ENCODE measurements at regions not wholly inside any gene's neighbourhood (a gene's known extent, or its start where the extent isn't known, plus 50 kb on each side); places are given as distances from the start of the nearest gene placed in this dataset.
"Not testable (repeated sequence)": the region's sequence is repeated elsewhere in the genome, so short reads cannot be mapped to it uniquely, and the experiment has no call there.

DNA sequence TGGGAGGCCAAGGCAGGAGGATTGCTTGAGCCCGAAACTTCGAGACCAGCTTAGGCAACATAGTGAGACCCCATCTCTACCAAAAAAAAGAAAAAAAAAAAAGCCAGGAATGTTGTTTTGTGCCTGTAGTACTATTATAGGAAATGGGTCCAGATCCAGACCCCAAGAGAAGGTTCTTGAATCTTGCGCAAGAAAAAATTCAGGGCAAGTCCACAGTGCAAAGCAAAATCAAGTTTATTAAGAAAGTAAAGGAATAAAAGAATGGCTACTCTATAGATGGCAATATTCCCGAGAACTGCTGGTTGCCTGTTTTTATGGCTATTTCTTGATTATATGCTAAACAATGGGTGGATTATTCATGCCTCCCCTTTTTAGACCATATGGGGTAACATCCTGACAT lies 51.2 kb upstream of the RDX start:
- no peak for DNase-seq

DNA sequence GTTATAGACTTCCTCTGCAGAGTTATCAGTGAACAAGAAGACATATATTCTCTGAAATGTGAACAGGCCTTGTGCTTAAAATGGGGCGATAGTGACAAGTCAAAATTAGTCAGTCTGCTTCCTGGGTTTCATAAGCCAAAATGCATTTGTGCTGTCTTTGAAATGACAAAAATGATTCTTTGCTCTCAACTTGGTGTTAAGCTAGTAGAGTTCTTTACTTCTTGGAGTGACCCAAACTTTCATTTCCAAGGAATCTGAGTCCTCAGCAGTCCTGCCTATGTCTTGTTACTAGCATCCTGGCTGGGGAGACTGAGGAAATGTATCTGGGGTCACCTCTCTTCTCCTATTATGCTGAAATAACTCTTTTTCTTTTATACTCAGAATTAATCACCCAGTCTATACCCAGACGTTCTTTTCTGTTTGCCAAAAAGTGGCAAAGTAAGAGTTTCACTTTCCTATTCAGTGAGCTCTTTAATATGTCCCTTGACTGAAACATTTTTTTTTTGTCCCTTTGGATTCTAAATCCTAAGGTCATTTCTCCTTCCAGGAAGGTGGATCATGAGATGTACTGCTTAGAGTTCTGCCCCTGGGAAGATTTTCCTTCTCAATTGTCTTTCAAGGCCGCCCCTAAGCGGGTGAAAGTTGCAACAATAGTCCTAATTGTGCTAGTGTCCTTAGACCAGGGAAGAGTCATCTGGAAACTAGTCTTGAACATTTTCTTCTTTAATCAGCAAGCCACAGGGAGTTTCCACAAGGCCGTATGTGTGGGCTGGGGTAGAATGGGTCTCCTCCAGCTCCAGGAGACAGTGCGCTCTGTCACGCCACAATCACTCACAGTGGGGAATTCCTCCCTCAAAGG lies 53.0 kb upstream of the RDX start:
- peak; percentile 86 for DNase-seq

DNA sequence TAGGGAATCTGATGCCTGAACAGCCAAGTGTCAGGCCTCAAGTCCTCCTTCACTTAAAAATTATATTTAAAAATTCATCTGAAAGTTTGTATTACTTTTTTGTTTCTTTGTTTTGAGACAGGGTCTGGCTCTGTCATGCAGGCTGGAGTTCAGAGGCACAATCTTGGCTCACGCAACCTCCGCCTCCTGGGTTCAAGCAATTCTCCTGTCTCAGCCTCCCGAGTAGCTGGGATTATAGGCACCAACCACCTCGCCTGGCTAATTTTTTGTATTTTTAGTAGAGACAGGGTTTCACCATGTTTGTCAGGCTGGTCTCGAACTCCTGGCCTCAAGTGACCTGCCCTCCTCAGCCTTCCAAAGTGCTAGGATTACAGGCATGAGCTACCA lies 53.6 kb upstream of the RDX start:
- not testable (repeated sequence) for DNase-seq

DNA sequence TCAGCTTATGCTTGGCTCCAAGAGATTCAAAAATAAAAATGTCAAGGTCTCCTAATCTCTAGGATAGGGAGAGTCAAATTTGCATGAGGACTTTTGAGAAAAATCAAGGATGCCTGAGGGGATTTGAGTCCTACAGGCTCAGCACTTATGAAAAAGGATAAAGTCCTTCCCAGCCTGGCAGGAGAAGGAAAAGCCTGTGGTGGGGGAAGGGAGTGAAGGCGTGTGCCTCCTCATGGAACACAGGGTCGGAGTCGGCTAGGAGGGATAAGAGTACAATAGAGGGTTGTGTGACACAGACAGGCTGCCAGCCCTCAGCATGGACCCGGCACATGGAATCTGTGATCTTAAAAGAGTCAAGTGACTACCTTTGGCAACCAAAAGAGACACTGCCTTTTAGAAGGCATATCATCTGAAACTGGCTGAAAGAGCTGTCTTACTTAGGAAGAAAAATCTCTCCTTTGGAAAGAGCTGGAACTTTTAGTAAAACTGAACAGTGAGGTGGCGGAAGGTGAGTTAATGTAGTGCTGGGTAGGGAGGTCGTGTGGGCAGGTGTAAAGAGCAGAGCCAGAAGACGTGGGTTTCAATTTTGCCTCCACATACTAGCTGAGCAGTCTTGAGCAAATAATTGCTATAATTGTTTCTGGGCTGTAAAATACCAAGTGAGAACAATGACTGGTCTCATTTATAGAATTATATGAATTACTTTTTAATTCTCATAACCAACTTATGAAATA lies 58.8 kb upstream of the RDX start:
- no peak for DNase-seq

DNA sequence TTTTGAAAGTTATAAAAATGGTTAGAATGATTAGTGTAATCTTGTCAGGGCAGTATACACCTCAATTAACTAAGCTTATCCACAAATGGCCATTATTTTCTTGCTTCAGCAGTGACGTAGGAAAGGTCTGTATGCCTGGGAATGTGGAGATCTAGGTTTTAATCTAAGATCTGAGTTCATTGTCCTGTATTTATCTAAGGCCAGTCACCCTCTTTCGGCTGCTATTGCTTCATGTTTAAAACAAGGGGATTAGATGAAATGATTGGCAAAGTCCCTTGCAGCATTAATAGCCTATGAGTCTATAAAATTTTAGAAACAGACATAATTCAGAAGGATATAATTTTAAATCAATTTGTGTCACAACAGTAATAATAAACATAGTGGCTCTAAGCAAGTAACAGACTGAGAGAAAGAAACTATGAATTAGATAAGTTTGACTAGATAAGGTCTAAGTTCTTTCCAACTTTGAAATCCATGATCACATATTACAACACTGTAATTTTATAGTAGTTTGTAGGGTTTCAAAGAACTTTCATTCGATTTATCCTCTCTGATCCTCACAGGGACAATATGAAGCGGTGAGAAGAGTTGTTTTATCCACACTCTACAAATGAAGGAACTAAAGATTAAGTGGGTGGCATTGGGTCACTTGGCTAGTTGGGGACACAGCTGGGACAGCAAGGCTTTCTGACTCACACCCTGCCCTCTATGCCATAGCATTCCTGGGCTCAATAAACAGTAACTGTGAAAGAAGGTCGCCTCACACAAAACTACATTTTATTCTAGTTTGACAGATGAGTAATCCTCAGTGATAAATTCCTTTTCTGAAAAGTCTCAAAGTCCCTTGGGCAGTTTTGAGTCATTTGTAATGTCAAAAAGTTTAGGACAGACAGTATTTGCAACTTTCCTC lies 60.6 kb upstream of the RDX start:
- DNase-seq: no peak

DNA sequence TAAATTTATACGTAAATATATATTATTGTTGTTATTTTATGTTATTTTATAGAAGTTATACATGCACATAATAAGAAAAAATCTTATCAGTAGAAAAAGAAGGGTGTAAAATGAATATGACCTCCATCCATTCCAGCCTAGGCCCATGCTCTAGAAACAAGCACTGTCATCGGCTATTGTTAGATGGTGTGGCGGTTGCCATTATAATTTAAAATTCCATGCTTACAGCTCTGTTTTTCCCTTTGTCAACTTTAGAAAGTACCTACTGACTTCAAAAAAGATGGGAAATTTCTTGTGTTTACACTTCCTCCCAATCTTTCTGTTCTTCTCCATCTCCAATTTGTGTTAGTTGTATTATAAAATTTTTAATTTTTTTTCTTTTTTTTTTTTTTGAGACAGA lies 61.9 kb upstream of the RDX start:
- no peak for DNase-seq

DNA sequence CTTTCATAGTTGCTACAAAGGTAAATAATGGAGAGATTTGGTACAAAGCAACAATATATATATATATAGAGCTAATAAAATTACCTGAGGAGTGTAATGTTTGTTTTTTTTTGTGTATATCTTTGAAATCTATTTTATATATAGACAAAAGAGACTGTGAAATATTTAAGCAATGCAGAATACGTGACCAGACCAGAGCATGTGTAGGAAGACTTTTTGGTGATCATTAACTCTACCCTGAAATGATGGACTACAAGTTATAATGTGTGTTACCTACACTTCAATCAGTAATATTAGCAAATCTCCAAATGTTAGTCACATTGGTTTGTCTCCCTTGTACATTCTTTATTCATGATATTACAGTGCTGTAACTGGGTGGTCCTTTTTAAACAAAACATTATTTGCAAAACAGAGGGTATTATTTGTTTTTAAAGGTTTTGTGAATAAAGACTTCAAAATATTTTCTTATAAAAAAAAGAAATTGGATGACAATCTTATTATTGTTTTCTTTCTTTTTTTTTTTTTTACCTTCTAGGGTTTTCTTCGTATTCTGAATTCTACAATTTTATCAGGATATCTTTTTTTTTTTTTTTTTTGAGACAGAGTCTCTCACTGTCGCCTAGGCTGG lies 64.5 kb upstream of the RDX start:
- DNase-seq: not testable (repeated sequence)

DNA sequence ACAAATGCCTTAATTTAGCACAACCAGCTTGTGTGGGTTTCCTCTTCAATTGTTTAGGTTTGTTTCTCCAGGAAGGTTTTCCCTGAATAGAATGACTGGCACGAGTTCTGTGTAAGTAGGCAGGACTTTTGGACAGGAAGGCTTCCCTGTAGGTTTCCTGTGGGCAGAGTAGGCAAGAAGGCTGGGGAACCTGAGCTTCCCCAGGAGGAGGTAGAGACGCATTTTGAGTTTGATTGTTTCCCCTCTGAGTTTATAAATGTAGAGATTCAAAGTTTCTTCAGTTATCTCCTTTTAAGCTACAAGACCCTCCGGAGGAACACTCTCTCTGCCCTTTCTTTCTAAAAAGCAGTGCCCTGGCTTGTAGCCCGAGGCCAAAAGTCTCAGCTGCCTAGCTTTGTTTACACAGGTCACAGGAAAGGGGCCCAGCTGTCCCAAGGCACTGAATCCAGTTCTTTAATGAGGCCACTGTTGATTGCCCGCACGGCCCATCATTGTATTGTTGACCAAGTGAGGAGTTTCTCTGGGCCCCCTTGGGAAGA lies 66.6 kb upstream of the RDX start:
- DNase-seq: no peak

DNA sequence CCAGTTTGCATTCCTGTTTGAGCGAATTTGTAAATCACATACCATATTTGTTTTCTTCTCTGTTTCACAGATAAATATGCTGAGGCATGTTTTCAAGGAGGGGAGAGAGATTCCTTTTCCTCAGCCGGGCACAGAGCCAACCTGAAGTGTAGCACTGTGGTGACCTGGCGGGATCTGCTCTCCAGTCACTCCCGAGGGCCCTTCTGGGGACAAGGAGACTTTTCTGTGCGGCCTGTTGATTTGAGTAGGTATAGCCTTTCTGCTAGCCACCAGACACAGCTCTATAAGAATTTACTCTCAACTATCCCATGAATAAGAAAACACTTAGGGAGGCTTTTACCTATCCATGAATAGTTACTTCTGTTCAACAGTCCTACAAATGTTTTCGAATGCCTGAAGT lies 63.5 kb upstream of the FDX1 start:
- DNase-seq: no peak

DNA sequence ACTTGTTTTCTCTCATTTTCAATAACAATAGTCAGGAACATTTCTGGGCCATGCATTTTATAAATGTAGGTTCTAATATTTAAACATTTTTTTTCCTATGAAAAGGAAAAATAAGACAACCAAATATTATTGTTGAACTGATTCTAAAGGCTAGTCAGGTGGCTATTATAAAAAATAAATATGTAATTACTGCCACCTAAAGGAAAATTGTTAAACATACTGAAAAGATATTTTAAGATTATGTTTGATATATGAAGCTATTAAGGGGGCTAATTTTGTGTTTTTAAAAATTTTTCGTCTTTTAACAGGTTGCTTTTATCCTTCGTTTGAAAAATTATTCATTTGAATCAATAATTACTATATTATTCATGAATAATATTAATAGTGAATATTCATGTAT lies 62.2 kb upstream of the FDX1 start:
- DNase-seq: no peak

DNA sequence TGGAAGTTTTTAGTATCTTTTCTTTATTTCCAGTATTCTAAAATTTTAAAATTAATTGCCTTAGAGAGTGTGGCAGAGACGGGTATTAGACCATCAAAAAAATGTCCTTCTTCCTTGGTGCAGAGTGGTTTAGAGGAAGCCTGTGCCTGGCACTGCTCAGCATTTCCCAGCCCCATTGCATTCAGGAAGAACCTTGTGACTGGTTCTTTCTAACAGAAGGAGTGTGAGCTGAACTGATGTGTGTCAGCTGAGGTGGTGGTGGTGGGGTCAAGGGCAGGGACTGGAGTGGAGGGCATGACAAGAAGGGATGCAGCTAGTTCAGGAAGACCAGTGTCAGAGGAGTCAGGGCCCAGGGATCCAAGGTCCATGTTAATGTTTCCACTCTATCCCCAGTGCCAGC lies 58.7 kb upstream of the FDX1 start:
- no peak for DNase-seq

DNA sequence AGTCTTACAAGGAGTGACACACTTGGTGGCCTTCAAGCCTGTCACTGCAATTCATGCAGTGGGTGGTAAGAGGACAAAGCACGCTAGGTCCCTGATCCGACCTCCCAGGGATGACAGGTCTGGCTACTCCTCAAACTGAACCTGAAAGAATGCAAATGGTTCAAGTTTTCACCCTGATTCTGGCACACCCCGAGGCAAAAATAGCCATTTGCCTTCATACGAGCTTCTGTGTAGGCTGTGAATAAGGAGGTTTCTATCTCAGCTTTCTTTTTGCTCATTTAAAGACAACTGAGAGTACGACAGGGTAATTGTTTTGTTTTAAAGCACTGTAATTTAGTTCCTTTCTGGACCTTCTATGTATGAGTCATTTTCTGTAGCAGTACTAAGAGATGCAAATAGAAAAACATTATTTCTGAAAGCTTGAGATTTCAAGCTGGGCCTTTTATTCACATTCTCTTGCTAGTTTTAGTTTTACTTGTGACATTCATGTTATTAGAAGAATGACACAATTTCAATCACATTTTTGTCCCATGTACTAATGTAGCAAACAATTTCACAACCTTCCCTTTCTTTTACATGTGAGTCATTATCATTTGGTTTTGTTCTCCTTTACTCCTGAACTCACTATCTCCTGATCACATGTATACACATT lies 56.6 kb upstream of the FDX1 start:
- DNase-seq: peak; percentile 23

DNA sequence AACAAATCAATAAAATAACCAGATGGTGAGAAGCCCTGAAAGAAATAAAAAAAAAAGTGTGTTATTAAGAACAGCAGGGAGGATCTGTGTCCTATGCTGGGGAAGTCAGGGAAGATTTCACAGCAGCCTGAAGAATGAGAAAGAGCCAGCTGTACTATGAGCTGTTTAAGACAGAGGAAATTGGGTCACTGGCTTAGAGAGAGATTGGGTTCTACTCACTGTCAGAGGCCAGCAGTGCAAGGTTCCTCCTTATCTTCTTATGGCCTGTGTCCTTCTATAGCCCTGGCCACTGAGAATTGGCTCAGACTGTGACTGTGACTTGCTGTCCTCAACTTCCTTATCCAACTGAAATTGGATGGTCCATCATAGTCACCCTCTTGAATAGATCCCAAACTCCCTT lies 54.8 kb upstream of the FDX1 start:
- DNase-seq: no peak

DNA sequence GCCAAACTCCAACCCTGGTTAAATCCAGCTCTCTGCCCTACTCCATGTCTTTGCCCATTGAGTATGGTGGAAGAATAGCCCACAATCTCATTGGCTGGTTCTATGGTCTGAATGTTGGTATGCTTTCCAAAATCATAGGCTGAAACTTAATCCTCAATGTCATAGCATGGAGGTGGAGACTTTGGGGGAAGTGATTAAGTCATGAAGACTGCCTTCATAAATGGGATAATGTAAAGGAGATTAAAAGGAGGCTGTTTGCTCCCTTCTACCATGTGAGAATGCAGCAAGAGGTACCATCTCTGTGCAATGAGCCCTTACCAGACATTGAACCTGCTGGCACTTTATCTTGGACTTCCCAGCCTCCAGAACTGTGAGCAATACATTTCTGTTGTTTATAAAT lies 54.4 kb upstream of the FDX1 start:
- DNase-seq: no peak

DNA sequence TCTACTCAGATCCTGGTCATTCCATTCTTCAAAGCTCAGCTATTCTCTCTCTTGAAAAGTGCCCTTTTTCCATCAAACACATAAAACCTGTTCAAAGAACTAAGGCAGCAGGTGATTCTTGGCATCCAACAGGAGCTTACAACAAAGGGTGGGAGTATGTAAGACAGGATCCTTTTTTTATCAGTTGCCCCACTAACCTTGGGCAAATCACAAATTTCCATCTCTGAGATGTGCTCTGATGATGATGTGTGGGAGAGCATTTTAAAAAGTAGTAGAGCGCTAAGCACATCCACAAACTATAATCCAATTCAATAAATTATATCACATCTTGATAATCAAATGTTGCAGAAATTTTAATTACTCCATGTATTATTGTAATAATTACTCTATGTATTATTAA lies 53.7 kb upstream of the FDX1 start:
- no peak for DNase-seq

DNA sequence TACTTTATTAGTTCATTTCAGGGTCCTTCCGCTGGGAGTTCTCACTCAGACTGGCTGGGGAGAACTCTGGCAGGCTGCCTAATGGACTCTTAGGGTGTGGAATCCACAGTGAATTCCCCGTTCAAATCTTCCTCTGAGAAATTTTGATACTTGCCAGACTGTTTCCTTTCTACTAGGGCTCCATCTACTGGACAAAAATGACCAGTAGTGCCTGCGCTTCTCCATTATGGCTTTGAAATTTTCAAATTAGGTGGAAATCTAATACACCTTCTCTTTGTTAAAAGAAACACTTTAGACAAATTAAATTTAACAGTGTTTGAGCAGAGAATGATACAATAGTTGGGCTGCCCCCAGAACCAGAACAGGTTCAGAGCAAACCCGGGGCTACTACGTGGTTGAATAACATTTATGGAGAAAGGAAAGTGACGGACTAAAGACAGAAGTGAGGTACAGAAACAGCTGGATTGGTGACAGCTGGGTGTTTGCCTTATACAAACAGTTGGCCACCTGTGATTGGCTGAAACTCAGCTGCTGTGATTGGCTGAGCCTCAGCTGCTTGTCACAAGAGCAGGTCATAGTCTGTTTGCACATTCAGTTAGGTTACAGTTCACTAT lies 52.9 kb upstream of the FDX1 start:
- peak; percentile 26 for DNase-seq

DNA sequence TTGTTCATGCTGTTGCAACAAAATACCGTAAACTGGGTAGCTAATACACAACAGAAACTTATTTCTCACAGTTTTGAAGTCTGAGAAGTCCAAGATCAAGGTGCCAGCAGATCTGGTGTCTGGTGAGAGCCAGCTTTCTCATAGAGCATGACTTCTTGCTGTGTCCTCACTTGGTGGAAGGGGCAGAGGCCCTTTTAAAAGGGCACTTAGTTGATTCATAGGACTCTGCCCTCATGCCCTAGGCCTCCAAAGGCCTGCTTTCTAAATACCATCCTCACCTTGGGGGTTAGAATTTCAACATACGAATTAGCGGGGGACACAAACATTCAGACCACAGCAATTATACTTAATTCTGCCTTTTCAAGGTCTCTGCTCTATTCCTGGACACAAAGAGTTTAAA lies 52.3 kb upstream of the FDX1 start:
- no peak for DNase-seq

DNA sequence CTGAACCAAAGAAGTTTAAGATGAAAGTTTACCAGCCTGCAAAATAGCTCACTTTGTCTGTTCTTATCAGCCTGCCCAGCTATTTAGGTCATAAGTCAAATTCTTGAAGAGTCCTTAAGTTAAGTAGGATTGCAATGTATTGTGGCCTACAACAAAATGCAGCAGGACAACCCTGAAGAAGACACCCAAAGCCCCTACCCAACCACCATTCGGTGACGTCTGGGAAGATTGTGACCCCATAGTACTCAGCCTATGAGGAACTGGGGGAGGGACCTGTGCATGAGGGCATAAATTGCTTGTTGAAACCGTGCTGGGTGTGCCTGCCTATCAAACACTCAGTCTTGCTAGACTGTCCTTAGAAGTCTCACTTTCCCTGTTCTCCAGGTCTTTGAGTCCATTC lies 50.5 kb upstream of the FDX1 start:
- no peak for DNase-seq

DNA sequence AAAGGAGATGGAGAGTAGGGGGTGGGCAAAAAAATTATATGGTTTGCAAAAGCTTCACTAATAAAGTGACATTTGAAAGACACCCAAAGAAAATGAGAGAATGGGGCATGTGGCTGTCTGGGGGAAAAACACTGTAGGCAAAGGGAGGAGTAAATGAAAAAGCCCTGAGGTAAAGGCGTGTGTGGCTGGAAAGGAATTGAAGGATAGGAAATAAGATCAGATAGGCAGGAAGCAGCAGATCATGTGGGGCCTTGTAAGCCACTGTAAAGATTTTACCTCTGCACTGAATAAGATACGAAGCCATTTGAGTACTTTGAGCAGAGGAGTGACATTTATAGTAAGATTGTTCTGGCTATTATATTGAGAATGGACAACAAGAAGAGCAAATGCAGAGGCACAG lies 49.8 kb upstream of the FDX1 start:
- DNase-seq: no peak
